Adipocyte (in vitro differentiated cells): ENCODE measurements at regions not wholly inside any gene's neighbourhood (a gene's known extent, or its start where the extent isn't known, plus 50 kb on each side); places are given as distances from the start of the nearest gene placed in this dataset.

Source experiments
- DNase-seq: peaks from one replicate; pipeline ENCODE4 v3.0.0-alpha.2; 2015; ENCODE audit warnings: low read depth
- H3K27me3 ChIP-seq: replicated peaks from 2 replicates; pipeline ENCODE4 v1.7.0; 2013; ENCODE audit warnings: mild to moderate bottlenecking, low read length, moderate library complexity; ENCODE audit not compliant: control insufficient read depth, insufficient read depth
- H3K36me3 ChIP-seq: 2 replicates; pipeline ENCODE4 v1.7.0; 2013; ENCODE audit warnings: low read length, mild to moderate bottlenecking, moderate library complexity; ENCODE audit not compliant: control insufficient read depth, insufficient read depth, severe bottlenecking
- H3K4me1 ChIP-seq: 2 replicates; pipeline ENCODE4 v1.7.0; 2013; ENCODE audit warnings: mild to moderate bottlenecking, low read length, moderate library complexity; ENCODE audit not compliant: control insufficient read depth, insufficient read depth
- H3K4me3 ChIP-seq: 2 replicates; pipeline ENCODE4 v1.7.0; 2013; ENCODE audit warnings: mild to moderate bottlenecking, low read length, moderate library complexity
- H3K9ac ChIP-seq: 2 replicates; pipeline ENCODE4 v1.7.0; 2013; ENCODE audit warnings: mild to moderate bottlenecking, low read length, moderate library complexity
- H3K9me3 ChIP-seq: 2 replicates; pipeline ENCODE4 v1.7.0; 2013; ENCODE audit warnings: mild to moderate bottlenecking, low read length, moderate library complexity; ENCODE audit not compliant: control insufficient read depth

- Histone ChIP-seq H3K36me3 (no peaks in the 10 kb centered on the region), H3K9me3 (no peaks in the 10 kb centered on the region), H3K27me3 (no peaks in the 10 kb centered on the region), H3K9ac (no peak overlapping the region), H3K4me3 (no peak overlapping the region), H3K4me1 (no peaks in the 10 kb centered on the region)
- DNase-seq: no peak
Measured at GRCh38 chr3:135690664-135691063, 274.9 kb upstream of the PPP2R3A start.

- no peaks in the 10 kb centered on the region for H3K36me3 ChIP-seq
- H3K27me3 ChIP-seq: no peaks in the 10 kb centered on the region
- no peaks in the 10 kb centered on the region for H3K4me1 ChIP-seq
- H3K9me3 ChIP-seq: no peaks in the 10 kb centered on the region
- no peak overlapping the region for H3K9ac ChIP-seq
- no peak overlapping the region for H3K4me3 ChIP-seq
- DNase-seq: no peak
Measured at GRCh38 chr3:135691240-135691639, 274.3 kb upstream of the PPP2R3A start.

- no peaks in the 10 kb centered on the region for H3K27me3 ChIP-seq
- H3K4me1 ChIP-seq: no peaks in the 10 kb centered on the region
- no peaks in the 10 kb centered on the region for H3K9me3 ChIP-seq
- H3K36me3 ChIP-seq: no peaks in the 10 kb centered on the region
- H3K9ac ChIP-seq: no peak overlapping the region
- DNase-seq: no peak
- H3K4me3 ChIP-seq: no peak overlapping the region
Measured at GRCh38 chr3:135694142-135694541, 271.4 kb upstream of the PPP2R3A start.

- Histone ChIP-seq H3K9ac (no peak overlapping the region), H3K27me3 (no peaks in the 10 kb centered on the region), H3K36me3 (no peaks in the 10 kb centered on the region), H3K9me3 (no peaks in the 10 kb centered on the region), H3K4me3 (no peak overlapping the region), H3K4me1 (no peaks in the 10 kb centered on the region)
- no peak for DNase-seq
Measured at GRCh38 chr3:135699741-135700140, 265.8 kb upstream of the PPP2R3A start.

GRCh38 chr3:135706758-135707375, 258.7 kb upstream of the PPP2R3A start:
- H3K36me3 ChIP-seq: no peaks in the 10 kb centered on the region
- no peaks in the 10 kb centered on the region for H3K27me3 ChIP-seq
- no peak overlapping the region for H3K9ac ChIP-seq
- no peaks in the 10 kb centered on the region for H3K4me1 ChIP-seq
- DNase-seq: no peak
- no peaks in the 10 kb centered on the region for H3K9me3 ChIP-seq
- H3K4me3 ChIP-seq: no peak overlapping the region

GRCh38 chr3:135719449-135719848, 246.1 kb upstream of the PPP2R3A start:
- DNase-seq: no peak
- H3K4me1 ChIP-seq: no peaks in the 10 kb centered on the region
- no peak overlapping the region for H3K4me3 ChIP-seq
- H3K9ac ChIP-seq: no peak overlapping the region
- H3K27me3 ChIP-seq: no peaks in the 10 kb centered on the region
- H3K9me3 ChIP-seq: peaks cover 7% of the 10 kb centered on the region
- H3K36me3 ChIP-seq: no peaks in the 10 kb centered on the region

- no peak for DNase-seq
- Histone ChIP-seq H3K27me3 (no peaks in the 10 kb centered on the region), H3K9ac (no peak overlapping the region), H3K9me3 (peaks cover 32% of the 10 kb centered on the region), H3K36me3 (no peaks in the 10 kb centered on the region), H3K4me3 (no peak overlapping the region), H3K4me1 (no peaks in the 10 kb centered on the region)
Measured at GRCh38 chr3:135728007-135728721, 237.4 kb upstream of the PPP2R3A start.

GRCh38 chr3:135731546-135731945, 234.0 kb upstream of the PPP2R3A start:
- H3K9ac ChIP-seq: no peak overlapping the region
- no peaks in the 10 kb centered on the region for H3K36me3 ChIP-seq
- H3K4me1 ChIP-seq: no peaks in the 10 kb centered on the region
- no peak overlapping the region for H3K4me3 ChIP-seq
- DNase-seq: no peak
- H3K9me3 ChIP-seq: peaks cover 19% of the 10 kb centered on the region
- H3K27me3 ChIP-seq: no peaks in the 10 kb centered on the region

GRCh38 chr3:135736740-135737139, 228.8 kb upstream of the PPP2R3A start:
- Histone ChIP-seq H3K9me3 (peaks cover 17% of the 10 kb centered on the region), H3K4me1 (no peaks in the 10 kb centered on the region), H3K9ac (no peak overlapping the region), H3K27me3 (no peaks in the 10 kb centered on the region), H3K36me3 (no peaks in the 10 kb centered on the region), H3K4me3 (no peak overlapping the region)
- no peak for DNase-seq

GRCh38 chr3:135739779-135740178, 225.7 kb upstream of the PPP2R3A start:
- no peak for DNase-seq
- peaks cover 17% of the 10 kb centered on the region for H3K9me3 ChIP-seq
- no peaks in the 10 kb centered on the region for H3K4me1 ChIP-seq
- H3K4me3 ChIP-seq: no peak overlapping the region
- H3K9ac ChIP-seq: no peak overlapping the region
- no peaks in the 10 kb centered on the region for H3K36me3 ChIP-seq
- no peaks in the 10 kb centered on the region for H3K27me3 ChIP-seq

GRCh38 chr3:135740211-135740610, 225.3 kb upstream of the PPP2R3A start:
- Histone ChIP-seq H3K9ac (no peak overlapping the region), H3K9me3 (peaks cover 16% of the 10 kb centered on the region), H3K36me3 (no peaks in the 10 kb centered on the region), H3K4me3 (no peak overlapping the region), H3K27me3 (no peaks in the 10 kb centered on the region), H3K4me1 (no peaks in the 10 kb centered on the region)
- DNase-seq: no peak

- DNase-seq: no peak
- Histone ChIP-seq H3K4me1 (no peaks in the 10 kb centered on the region), H3K27me3 (no peaks in the 10 kb centered on the region), H3K36me3 (no peaks in the 10 kb centered on the region), H3K9me3 (peaks cover 12% of the 10 kb centered on the region), H3K4me3 (no peak overlapping the region), H3K9ac (no peak overlapping the region)
Measured at GRCh38 chr3:135740751-135741150, 224.8 kb upstream of the PPP2R3A start.
